GM21381 (cell line): ENCODE measurements at regions not wholly inside any gene's neighbourhood (a gene's known extent, or its start where the extent isn't known, plus 50 kb on each side); places are given as distances from the start of the nearest gene placed in this dataset.

Experiments used
- ATAC-seq: cut with Tn5 transposase; IDR thresholded peaks from one replicate; pipeline ENCODE4 v1.9.1; 2021; ENCODE audit warnings: mild to moderate bottlenecking, moderate library complexity; ENCODE audit not compliant: unreplicated experiment

DNA sequence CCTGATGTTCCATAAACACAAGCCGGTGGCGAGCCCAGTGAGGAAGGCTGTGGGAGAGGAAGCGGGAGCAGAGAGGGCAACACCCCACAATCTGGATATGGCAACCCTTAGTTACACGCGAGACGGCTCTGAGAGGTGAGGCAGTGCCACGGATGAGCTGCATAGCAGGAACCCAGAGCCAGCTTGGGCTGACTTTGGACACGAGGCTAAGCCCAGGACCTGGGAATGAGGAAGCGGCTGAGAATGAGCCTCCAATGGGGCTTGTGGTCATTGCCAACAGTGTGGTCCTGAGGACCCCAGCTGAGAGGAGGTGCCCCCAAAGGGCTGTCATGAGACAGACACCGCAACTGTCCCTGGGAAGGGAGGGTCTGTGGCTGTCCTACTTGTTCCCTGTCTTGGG is 160.0 kb upstream of the SMIM23 start:
- no peak for ATAC-seq

DNA sequence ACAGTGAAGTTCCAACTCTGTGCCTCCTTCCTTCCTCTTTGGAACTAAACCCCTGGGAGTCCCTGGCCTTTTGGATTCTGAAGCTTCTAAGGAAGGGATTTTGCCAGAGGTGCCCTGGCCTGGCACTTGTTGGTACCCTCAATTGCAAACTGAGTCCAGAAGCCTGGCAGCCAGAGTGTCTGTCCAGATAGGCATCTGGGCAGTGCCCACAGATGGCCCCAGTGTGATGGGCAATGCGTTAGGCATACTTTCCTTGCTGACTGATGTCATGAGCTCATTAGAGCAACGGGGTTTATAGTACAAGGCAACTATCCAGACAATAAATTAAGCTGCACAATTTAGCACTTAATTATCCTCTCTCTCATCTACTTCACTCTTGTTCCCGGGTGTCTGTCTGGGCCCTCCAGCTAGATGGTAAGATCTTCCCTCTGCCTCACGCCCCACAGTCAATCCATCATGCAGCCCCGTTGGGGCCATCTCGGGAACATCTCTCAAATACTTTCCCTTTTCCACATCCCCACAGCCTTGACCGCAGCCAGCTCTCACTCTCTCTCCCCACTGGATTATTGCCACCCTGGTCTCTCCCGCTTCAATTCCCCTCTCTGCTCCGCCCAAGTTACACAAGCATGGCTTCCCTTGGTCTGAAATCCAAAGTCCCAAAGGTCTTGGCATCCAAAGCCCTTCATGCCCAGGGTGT is 157.5 kb upstream of the SMIM23 start:
- ATAC-seq = no peak

DNA sequence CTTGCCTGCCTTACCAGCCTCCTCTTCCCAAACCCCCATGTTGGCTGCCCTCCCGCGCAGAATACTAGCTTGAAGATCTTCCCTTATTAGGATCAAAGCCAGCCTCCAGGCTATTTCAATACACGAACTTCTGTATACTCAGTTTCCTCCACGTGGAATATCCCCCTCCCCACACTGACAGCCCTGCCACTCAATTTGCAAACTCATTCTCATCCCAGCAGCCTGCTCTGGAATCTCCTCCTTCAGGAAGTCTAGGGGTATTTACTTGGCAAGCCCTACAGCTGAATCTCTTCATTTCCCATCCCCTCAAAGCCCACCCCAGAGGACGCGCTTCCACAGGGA is 157.0 kb upstream of the SMIM23 start:
- ATAC-seq = no peak

DNA sequence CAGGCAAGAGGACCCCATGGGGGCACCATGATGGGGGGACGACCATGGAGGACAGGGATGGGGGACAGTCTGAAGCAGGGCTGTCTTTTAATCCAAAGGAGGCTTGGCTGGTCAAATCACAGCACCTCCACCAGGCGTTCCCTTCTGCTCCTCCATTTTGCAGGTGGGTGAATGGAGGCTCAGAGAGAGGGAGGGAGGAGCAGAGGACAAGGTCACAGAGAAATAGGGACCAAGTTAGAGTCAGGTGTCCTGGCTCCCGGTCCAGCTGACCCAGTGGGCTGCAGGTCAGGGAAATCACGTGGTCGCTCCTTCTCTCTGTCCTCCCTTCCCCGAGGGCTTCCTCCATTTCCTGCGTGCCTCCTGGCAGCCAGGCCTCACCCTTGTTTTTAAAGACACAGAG is 156.4 kb upstream of the SMIM23 start:
- no peak for ATAC-seq

DNA sequence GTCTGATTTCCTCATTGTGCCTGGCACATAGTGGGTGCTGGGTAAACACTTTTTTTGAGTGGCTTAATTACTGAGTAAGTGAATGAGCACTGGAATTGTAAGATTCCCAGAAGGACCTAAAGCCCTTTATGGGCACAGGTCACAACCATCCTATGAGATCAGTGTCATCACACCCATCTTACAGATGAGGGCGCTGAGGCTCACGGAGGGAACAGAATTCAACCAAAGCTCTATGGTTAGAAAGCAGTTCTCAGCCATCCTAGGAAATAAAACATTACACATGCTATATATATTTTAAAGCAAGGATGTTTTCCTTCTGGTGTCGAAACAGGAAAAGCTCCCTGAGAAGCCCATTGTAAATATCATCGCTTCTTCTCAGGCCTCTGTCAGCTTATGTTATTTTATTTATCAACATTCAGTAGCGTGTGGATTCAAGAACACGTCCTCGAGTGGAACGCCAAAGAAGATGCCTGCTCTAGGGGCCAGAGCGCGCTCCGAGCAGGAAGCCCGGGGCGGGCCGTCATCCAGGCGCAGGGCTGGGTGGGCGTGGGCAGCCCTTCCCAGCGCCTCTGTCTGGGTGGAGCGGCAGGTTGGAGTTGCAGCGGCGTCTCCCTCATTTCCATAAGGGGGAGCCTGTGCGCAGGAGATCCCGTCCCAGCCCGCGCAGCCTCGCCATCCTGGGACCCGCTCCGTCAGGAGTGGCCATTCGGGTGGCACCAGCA is 155.8 kb upstream of the SMIM23 start:
- no peak for ATAC-seq

DNA sequence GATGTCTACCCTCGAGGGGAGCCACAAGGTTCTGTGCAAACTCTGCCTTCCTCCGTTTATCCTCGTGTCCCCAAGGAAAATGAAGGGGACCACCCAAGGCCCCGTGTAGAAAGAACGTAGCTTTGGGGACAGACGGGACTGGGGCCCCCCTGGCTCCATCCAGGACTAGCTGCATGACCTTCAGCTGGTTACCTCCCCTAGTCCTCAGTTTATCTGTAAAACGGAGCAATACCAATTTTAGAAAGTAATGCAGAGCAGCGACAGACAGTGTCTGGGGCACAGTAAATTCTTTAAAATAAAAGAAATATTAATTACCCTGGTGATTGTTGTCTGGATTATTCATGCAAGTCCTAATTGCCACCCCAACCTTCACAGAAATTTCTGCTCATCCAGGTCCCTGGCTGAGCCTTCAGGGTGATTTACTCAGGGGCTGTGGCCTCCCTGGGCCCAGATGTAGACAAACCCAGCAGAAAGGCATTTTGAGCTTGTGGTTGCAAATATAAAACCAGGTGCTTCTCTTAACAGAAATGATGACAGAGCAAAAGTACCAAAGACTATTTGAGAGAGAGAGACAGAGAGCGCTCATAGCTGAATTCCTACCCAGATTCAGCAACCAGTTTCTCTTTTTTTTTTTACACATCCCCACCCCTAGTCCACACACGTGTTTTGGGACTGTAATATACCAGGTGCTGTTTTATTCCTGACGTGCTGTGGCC is 155.1 kb upstream of the SMIM23 start:
- ATAC-seq = no peak

DNA sequence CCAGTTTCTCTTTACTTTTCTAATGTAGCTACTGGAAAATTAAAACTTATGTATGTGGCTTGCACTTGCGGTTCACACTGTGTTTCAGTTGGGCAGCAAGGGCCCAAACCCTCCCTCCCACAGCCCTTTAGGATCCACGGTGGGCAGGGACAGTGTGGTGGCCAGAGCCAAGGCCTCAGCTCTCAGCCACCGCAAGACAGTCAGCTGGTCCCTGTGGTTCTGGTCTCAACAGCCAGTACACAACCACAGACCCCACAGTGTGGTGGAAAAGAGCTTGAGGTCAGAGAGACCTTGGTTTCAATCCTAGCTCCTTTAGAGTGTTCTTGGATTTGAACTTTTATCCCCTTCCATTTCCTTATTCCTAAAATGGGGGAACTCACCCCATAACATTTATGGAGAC is 153.0 kb upstream of the SMIM23 start:
- ATAC-seq = no peak

DNA sequence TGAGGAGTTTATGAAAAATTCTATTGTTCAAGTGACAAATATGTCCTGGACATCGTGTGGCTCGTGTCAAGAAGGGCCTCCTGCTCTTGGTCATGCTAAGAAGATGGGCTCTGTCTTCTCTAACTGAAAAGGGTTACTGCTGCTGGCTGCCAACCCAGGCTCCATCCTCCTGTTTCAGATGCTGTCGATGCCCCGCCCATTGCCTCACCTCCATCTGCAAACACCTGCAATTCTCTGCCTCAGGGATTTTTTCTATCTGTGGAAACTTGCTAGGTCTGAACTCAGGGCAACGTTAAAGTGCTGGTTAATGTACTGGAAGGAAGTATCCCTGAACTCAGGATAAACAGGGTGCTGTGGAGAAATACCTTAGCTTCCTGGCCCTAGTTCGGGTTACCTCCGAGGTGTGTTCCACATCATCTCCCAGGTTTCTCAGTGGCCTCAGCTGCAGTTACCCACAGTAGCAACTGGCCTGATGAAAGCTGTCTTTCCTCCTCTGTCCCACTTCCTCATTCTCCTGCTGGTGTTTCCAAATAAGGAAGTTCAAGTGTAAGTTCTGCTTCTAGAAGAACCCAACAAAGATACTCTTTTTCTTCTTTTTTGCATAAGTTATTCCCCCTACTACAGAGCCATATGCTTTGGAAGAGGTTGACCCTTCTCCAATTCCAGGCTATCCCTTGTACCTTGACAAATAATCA is 151.7 kb upstream of the SMIM23 start:
- ATAC-seq = peak; percentile 63

DNA sequence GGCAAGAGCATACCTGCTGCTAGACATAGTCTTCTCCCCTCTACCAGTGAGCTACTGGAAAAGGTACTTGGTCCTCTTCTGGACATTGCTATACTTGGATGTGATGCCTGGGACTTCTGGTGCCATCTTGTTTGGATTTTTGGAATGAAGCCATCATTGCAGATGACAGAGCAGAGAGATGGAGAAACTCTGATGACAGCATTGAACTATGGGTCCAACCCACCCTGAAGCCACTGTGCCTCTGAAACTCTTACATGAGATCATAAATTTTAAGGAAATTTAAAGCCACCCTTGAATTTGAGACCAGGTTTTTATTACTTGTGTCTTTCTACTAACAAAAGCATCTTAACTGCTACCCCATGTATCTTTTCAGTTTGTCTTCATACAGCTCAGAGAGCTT is 151.1 kb upstream of the SMIM23 start:
- ATAC-seq = no peak

DNA sequence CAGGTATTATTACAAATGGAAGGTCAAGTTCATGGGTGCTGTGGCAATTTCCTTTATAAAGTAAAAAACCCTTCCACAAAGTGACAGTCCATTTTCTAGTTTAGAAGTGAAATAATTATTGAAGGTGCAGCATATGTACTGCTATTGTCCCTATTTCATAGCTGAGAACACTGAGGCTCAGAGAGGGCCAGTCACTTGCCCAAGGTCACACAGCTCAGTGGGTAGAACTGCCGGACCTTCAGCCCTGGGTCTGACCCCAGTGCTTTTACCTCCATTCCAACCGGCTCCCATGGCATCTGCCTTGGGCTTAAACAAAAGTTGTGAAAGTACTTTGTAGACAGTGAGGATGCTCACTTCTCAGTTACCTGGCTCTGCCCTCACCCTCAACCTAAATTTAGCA is 150.6 kb upstream of the SMIM23 start:
- no peak for ATAC-seq

DNA sequence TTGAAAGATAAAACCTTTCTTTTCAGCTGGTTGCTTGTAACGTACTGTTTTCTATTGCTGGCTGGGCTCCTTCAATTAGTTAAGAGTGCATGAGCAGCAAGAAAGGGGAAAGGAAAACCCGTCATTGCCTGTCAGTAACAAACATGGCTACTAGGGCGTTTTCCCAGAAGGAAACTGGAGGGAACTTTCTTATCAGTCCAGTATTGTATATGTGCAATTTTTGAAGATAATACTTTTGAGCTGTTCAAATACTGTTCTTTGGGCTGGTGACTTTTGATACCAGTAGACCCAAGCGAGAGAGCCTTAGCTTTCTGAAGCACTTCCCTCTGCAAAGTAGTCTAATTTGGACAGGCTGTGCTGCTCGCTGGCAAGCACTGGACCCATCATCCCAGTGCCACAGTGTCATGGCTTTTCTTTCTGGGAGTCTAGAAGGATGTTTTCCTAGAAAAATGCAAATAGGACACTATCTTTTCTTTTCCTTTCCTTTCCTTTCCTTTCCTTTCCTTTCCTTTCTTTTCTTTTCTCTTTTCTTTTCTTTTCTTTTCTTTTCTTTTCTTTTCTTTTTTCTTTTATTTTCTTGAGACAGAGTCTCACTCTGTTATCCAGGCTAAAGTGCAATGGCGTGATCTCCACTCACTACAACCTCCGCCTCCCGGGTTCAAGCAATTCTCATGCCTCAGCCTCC is 149.9 kb upstream of the SMIM23 start:
- no peak for ATAC-seq

DNA sequence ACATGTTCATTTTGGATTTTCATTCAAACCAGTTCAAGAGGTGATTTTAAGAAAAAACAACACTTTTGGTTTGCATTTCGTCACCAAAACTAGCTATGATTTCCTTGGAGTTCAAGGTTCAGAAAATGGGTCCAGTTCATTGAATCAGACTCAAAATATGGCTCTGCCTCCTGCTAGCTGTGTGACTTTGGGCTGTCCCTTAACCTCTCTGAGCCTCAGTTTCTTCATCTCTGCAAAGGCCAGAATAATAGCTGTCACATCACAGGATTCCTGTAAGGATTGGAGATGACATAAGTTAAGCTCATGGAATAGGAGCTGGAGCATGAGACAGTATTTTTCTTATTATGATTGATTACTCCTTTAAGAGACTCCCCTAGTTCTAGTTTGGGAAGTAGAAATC is 147.8 kb upstream of the SMIM23 start:
- no peak for ATAC-seq

DNA sequence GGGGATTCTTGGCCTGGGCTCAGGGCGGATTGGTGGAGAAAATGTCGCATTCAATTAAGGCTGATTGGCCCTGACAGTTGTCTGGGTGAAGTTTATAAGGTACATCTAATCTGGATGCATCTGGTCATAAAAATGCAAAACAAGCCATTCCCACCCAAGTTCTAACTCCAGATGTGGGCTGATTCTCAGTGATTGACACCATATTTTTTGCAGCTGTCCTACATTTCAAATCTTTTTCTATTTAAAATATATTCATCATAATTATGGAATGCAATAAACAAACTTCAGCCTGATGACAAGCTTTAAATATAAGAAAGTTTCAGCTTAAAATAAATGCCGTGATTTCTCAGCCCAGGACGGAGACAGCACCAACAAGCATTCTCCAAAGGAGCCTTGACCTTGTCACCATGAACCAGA is 146.4 kb upstream of the SMIM23 start:
- no peak for ATAC-seq

DNA sequence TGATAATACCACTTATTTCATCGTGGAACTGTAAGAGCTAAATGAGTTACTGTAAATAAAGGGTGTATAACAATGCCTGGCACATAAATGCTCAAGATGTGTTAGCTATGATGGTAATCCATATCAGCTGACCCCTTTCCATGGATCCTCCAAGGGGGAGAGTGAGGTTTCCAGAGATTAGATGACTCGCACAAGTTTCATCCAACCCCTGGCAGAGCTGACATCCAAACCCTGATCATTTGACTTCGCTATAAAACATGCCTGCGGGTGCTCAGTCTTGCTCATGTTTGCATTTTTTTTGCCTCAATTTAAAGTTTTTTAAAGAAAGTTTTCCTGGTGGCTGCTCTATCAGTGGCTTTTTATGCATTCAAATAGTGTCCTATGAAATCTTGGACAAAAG is 145.7 kb upstream of the SMIM23 start:
- ATAC-seq = no peak

DNA sequence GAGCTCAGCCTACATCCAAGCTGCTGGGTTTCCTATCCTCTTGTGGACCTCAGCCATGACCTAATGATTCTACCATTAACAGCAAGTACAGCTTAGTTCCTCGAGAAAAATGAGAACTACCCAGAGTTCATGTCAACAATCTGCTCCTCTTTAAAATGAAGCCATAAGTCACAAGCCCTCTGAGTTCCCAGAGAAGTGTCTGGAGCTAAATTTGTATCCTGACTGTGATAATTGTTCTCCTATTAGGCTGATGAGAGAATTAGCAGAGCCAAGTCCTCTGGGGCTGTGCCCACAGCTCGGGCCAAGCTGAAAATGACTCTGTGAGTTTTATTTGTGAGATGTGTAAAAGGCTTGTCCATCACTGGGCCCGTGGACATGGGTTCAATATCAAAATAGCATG is 145.1 kb upstream of the SMIM23 start:
- ATAC-seq = no peak

DNA sequence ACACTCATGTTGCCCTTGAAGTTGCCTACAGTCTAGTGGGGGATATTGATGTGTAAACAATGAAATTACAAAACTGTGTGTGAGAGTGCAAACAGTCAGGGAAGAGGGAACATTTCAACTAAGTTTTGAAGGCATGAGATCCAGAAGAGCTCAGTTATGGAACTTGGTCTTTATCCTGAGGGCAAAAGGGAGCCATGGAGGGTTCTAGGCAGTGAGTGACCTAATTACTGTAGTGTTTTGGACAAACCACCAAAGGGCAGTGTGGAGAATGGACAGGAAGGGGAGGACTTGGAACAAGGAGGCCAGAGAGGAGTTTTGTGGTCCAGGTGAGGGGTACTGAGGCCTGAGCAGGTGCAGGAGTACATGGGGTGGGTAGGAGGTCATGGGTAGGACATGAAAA is 143.7 kb upstream of the SMIM23 start:
- ATAC-seq = no peak

DNA sequence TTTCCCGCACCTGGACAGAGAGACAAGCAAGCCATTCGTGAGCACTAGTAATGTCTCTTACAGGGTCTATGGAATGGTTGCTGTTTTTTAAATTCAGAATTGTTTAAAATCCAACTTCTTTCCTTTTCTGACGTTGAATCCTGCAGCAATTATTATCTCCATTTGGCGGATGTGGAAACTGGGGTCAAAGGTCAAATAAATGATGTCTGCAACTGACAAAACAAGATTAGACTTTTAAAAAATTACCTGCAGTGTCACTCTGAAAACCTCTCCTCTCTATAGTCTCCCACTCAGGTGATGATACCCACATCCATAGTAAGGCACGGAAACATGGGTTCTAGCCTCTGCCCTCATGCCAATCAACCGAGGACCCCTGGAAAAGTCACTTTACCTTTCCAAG is 142.7 kb upstream of the SMIM23 start:
- no peak for ATAC-seq

DNA sequence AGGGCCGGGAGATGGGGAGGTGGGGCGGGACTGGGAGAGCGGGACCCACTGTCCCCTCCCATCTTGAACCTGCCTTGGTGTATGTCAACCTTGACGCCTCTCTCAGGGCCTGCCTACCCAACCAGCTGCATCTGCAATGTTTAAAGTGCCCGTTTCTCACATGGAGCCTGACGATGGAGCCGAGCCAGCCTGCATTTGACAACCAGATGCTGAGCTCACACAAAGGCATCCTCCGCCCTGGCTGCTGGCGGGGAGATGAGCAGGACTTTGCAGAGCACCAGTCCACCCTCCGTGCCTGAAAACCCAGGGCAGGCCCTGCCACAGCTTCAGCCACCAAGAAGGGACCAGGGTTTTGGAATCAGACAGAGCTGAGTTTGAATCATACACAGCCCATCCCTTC is 141.1 kb upstream of the SMIM23 start:
- ATAC-seq = no peak

DNA sequence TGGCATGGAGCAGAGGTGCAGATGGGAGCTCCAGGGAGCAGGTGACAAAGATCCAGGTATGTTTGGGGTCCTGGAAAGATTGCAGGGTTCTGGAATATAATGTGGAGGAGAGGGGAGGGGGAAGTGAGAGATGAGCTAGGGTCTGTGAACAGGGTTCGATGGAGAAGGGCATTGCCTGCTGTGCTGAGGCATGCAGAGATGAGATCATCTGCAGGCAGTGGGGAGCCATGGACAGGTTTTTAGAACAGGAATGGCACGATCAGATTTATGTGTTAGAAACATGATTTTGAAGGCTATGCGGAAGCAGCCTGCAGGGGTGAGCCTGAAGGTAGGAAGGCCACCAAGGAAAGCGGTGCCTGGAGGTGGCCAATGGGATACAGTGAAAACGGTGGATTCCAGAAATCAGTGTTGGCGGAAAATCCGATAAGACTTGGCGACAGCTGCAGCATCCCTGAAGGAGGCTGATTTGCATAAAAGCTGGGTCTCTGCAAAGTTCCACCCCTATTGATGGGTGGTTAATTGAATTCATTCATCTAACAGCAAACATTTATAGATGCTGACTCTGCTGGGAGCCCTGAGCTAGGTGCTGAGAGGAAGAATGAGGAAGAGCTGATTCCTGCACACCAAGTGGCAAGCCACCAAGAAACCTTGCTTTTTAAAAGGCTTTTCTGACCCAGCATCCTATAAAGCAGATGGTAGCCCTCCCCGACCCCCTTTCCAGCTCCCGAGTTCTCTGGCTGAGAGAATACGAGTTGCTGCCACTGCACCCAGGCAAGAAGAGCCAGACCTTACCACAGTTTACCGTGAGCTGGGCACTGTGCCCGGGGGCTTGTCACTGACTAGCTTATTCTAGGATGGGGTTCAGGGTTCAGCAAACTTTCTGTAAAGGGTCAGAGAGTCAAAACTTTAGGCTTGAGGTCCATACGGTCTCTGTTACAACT is 139.2 kb upstream of the SMIM23 start:
- no peak for ATAC-seq
